HG03520 (cell line): ENCODE measurements at regions not wholly inside any gene's neighbourhood (a gene's known extent, or its start where the extent isn't known, plus 50 kb on each side); places are given as distances from the start of the nearest gene placed in this dataset.

Experiments used
- ATAC-seq: cut with Tn5 transposase; IDR thresholded peaks from one replicate; pipeline ENCODE4 v1.9.1; 2021; ENCODE audit warnings: mild to moderate bottlenecking, moderate library complexity; ENCODE audit not compliant: unreplicated experiment

GRCh38 chr4:180150818-180151217, 2092.4 kb upstream of the TENM3 start:
- ATAC-seq, result no peak

- no peak for ATAC-seq
Observed at GRCh38 chr4:180152831-180153230, 2090.4 kb upstream of the TENM3 start.

- no peak for ATAC-seq
Observed at GRCh38 chr4:180153587-180153986, 2089.6 kb upstream of the TENM3 start.

- ATAC-seq, result no peak
Observed at GRCh38 chr4:180156684-180157083, 2086.5 kb upstream of the TENM3 start.

GRCh38 chr4:180160195-180160983, 2082.8 kb upstream of the TENM3 start:
- ATAC-seq, result no peak

GRCh38 chr4:180164799-180165198, 2078.4 kb upstream of the TENM3 start:
- ATAC-seq, result no peak

DNA sequence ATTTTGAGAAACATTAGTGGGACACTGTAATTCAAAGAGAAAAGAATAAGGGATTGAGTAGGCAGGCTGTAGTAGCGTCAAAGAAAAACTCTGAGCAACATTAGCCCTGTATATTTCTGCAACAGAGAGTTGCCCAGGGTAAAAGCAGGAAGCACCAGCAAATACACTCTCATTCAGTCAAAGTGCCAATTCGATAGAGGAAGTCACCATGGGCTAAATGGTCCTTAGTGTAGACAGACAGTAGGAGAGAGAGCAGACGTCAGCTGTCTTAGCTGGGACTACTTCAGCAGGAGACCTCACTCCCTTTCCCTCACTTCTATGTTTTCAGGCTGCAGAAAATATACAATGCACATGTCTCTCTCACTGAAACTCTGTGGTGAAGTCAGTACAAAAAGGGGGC, 2073.8 kb upstream of the TENM3 start:
- ATAC-seq, result no peak

DNA sequence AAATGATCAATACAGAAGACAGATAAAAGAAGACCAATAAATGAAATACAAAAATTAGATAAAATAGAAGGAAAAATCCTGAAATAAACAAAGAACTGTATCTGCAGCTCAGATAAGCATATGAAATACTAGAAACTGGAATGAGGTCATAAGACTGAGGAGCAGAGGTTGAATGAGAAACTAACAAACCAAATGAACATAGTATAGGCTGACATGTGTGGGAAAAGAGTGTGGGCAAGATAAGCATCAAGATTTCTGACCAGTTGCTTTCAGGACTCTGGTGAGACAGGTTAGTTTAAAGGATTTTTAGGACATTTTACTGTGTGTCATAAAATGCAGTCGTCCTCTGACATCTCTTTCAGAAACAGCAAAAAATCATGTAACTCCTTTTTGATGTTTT, 2073.2 kb upstream of the TENM3 start:
- ATAC-seq, result no peak

- ATAC-seq, result no peak
Observed at GRCh38 chr4:180179146-180179545, 2064.1 kb upstream of the TENM3 start.

- ATAC-seq, result no peak
Observed at GRCh38 chr4:180189666-180190065, 2053.5 kb upstream of the TENM3 start.

GRCh38 chr4:180190382-180190781, 2052.8 kb upstream of the TENM3 start:
- ATAC-seq, result no peak

DNA sequence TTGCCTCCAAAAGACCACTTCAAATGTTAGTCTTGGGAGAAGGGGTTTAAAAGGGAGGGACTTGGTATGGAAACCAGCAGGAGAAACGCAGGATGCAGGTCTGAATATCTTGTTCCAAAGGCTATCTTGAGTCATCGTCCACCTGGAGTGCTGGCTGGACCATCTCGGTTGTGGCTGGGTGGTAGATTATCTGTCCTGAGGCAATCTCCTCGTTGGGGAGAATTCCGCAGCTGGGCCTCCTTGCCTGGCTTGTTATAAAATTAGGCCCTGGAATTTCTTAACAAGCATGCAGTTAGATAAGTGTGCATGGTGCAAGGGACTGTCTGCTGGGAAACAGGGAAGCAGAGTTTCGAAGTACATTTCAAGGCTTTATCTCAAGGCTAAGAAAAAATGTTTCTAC, 2045.7 kb upstream of the TENM3 start:
- ATAC-seq, result no peak

DNA sequence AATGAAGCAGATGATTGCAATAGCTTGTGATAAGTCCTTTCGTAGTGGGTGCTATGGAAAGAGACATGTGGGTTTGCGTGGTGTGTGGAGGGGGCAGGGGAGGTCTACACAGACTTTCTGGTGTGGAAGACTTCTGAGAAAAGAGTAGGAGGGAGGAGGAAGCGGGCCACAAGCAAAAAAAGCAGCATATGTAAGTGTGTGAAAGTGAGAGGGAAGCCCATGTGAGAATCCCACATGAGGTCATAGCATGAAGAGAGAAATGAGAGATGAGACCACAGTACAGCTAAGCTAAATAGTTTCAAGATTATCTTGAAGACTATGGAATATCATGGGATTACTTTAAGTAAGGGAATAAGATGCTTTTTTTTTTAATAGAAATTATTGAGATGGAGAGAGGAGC, 2039.9 kb upstream of the TENM3 start:
- peak; percentile 56 for ATAC-seq

DNA sequence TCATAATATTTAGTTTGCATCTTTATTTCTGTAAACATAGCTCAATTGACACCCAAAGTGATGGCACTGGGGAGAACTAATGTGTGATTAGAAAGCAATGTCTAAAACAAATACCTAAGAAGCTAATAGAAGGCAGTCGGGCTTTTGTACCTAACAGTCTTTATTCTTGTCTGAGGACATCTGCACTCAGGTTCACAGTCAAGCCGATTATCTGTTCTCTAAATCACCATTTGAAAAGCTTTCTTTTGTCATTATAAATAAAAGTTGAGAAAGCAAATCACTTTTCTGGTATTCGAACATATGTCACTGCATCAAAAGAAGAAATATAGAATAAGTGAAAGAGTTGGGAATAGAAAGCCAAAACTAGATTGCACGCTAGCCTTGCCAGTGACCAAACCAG, 2037.9 kb upstream of the TENM3 start:
- no peak for ATAC-seq

DNA sequence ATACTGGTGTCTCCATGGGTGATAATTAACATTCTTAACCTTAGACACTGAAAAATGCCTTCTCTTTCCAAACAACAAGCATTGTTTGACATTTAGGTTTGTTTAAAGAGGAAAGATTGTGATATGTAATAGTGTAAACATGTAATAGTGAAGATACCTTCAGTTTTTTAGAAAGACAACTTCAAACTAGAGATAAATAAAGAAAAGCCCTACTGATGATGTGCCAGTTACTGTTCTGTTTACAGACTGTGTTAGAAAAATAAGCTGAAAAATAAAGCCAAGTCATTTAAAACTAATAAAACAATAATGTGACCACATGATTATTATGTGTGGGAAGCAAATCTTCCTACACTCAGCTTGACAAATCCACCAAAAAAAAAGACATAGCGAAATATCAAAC, 2035.3 kb upstream of the TENM3 start:
- no peak for ATAC-seq

DNA sequence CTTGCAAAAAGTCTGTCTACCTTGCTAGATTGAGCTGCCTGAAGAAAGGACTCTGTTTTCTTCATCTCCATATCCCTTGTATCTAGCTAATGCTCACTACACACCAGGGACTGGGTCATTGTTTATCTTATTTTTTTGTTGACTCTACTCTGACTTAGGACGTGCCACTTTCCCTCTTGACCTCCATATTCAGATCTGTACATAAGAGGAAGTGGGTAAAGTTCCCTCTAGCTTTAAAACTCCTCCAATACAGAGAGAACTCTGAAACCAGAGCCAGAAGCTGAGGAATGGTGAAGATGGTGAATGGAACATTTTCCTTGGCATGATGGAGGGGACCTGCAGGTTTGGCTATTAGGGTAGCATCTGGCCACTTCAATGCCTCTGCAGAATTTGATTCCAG, 2026.1 kb upstream of the TENM3 start:
- no peak for ATAC-seq

- ATAC-seq, result no peak
Observed at GRCh38 chr4:180219080-180219479, 2024.1 kb upstream of the TENM3 start.

GRCh38 chr4:180225977-180226376, 2017.2 kb upstream of the TENM3 start:
- ATAC-seq, result no peak

DNA sequence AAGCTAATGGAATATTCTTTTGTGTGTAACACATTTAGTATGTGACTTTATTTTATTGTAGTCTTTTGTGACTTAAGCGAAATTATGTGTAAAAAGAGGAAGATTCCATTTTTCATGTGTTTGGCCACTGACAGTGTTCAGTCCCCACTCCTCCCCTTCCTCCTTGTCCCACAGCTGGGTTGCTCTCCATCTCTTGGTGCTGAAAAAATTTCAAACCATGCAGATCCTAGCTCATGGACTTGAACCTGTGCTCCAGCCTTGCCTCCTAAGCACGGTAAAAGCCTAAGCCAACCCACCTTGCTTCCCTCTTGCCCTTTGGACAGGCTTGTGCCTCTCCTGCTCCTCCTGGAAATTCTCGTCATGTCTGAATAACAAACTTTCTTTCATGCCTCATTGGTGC, 2008.5 kb upstream of the TENM3 start:
- no peak for ATAC-seq

GRCh38 chr4:180240670-180241069, 2002.5 kb upstream of the TENM3 start:
- ATAC-seq, result no peak

- no peak for ATAC-seq
Observed at GRCh38 chr4:180253419-180253818, 1989.8 kb upstream of the TENM3 start.

DNA sequence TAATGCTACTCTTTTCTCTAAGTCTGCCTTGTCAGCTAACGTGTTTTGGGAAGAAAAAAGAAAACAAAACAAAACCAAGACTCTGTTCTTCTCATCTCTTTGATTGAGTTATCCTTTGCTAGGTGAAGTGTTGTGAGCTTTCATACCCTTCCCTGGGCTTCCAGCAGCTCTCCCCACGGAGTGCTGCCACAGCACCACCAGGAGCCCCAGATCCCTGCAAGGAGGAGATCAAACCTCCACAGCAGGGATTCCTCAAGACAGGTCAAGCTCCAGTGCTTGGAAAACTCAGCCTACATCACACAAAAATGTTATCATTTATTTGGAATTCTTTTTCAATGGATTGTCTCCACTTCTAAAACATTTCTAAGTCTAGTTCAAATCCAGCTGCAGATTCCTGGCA, 1981.9 kb upstream of the TENM3 start:
- no peak for ATAC-seq

- no peak for ATAC-seq
Observed at GRCh38 chr4:180280076-180280475, 1963.1 kb upstream of the TENM3 start.
